SH-SY5Y (cell line): ENCODE measurements at regions not wholly inside any gene's neighbourhood (a gene's known extent, or its start where the extent isn't known, plus 50 kb on each side); places are given as distances from the start of the nearest gene placed in this dataset.

Experiments used
- GATA2 ChIP-seq: IDR thresholded peaks from 2 replicates; pipeline ENCODE4 v1.6.1; 2011; ENCODE audit warnings: mild to moderate bottlenecking, low read depth, low read length
- GATA3 ChIP-seq: IDR thresholded peaks from 2 replicates; pipeline ENCODE4 v1.6.1; 2011; ENCODE audit warnings: low read depth, mild to moderate bottlenecking, low read length, moderate library complexity

GRCh38 chr9:106432631-106433030, 430.3 kb upstream of the ZNF462 start:
- no peak for TF ChIP-seq GATA2
- TF ChIP-seq GATA3, result no peak
